HepG2 (cell line): ENCODE measurements at regions not wholly inside any gene's neighbourhood (a gene's known extent, or its start where the extent isn't known, plus 50 kb on each side); places are given as distances from the start of the nearest gene placed in this dataset.

ENCODE experiments used
- ATAC-seq: fragments of 200-7000 bp; cut with Tn5 transposase; 3 replicates; pipeline ENCODE4 v1.9.1; 2020; ENCODE audit warnings: mild to moderate bottlenecking, moderate library complexity
- BruUV-seq: library from RNA; stranded (reverse); fragments of 400-500 nt; replicated peaks from 2 replicates; lab custom pipeline; 2021; lab: Mats Ljungman, UMichigan
- CTCF ChIA-PET: fragments of 300-600 bp; formaldehyde crosslinking; extraction: SDS; loops from one replicate; lab custom pipeline; 2021; ENCODE audit warnings: low total read pairs, inconsistent platforms, low intra/inter-chr PET ratio; lab: Yijun Ruan, JAX
- POLR2A ChIA-PET: fragments of 350-600 bp; sonication (Branson Sonifier 250); formaldehyde crosslinking; loops from one replicate; lab custom pipeline; 2020; ENCODE audit warnings: antibody characterized with exemption, inconsistent platforms; lab: Yijun Ruan, JAX
- DNase-seq: peaks from one replicate; pipeline ENCODE4 v3.0.0-alpha.2; 2015; ENCODE audit warnings: low spot score
- FAIRE-seq: peaks from 3 replicates; lab custom pipeline; 2011; peaks lifted over from hg19 to GRCh38; lab: Jason Lieb, UNC
- H2AFZ ChIP-seq: one replicate; pipeline ENCODE4 v1.6.1; 2011; ENCODE audit warnings: low read length, inconsistent platforms
- H3K27ac ChIP-seq: fragments of 300-600 bp; 3 replicates; pipeline ENCODE4 v1.8.0; 2011; ENCODE audit warnings: mixed run types, mild to moderate bottlenecking, mixed read lengths, low read length, inconsistent platforms; ENCODE audit not compliant: insufficient read depth; ENCODE audit errors: extremely low read length
- H3K27me3 ChIP-seq, 2 experiments: fragments of 200-600 bp in 1 of 2; 2 replicates in 1 of 2; 3 replicates in 1 of 2; pipeline versions ENCODE4 v1.6.0 to v1.8.0; 2011; ENCODE audit warnings: low read length in 2 of 2, mild to moderate bottlenecking in 2 of 2, moderate library complexity in 2 of 2, inconsistent platforms in 1 of 2; ENCODE audit not compliant: insufficient read depth in 2 of 2, control insufficient read depth in 1 of 2
- H3K36me3 ChIP-seq, 2 experiments: fragments of 200-600 bp in 1 of 2; replicated peaks in 1 of 2; 2 replicates in 1 of 2; 3 replicates in 1 of 2; pipeline versions ENCODE4 v1.5.1 to v1.8.0; 2011; ENCODE audit warnings: low read length in 2 of 2, inconsistent platforms in 1 of 2; ENCODE audit not compliant: insufficient read depth in 2 of 2, control insufficient read depth in 1 of 2
- H3K4me1 ChIP-seq: 2 replicates; pipeline ENCODE4 v1.5.1; 2012; ENCODE audit warnings: low read length, inconsistent platforms; ENCODE audit not compliant: insufficient read depth
- H3K4me2 ChIP-seq: 2 replicates; pipeline ENCODE4 v1.6.0; 2011; ENCODE audit warnings: low read depth, low read length, inconsistent platforms
- H3K4me3 ChIP-seq, 3 experiments: fragments of 200-600 bp in 1 of 3; sonication (generic), shearing (Covaris generic) in 1 of 3; replicated peaks in 1 of 3; 2 replicates each; pipeline ENCODE4 v1.5.1; 2011 to 2016; ENCODE audit warnings: low read length in 3 of 3, inconsistent platforms in 2 of 3, low read depth in 2 of 3, mild to moderate bottlenecking in 2 of 3, control low read depth in 1 of 3, mixed read lengths in 1 of 3; ENCODE audit not compliant: insufficient read depth in 1 of 3
- H3K79me2 ChIP-seq: one replicate; pipeline ENCODE4 v1.6.1; 2011; ENCODE audit warnings: low read length, inconsistent platforms; ENCODE audit not compliant: insufficient read depth
- H3K9ac ChIP-seq: 2 replicates; pipeline ENCODE4 v1.6.0; 2011; ENCODE audit warnings: mild to moderate bottlenecking, low read depth, low read length, inconsistent platforms; ENCODE audit not compliant: insufficient read depth
- H3K9me3 ChIP-seq: 2 replicates; pipeline ENCODE4 v1.5.1; 2012; ENCODE audit warnings: mild to moderate bottlenecking, low read length
- H4K20me1 ChIP-seq: 2 replicates; pipeline ENCODE4 v1.6.0; 2011; ENCODE audit warnings: inconsistent platforms, mild to moderate bottlenecking, low read length, moderate library complexity; ENCODE audit not compliant: insufficient read depth
- MAFF ChIP-seq: IDR thresholded peaks from 2 replicates; pipeline ENCODE4 v1.6.1; 2011; ENCODE audit warnings: low read depth, low read length, improper control_type of control experiment
- MAFG ChIP-seq: sonication (generic); formaldehyde crosslinking; IDR thresholded peaks from 2 replicates; pipeline ENCODE4 v1.5.1; 2020; ENCODE audit warnings: mild to moderate bottlenecking, missing genetic modification reagents
- MAFK ChIP-seq, 2 experiments: IDR thresholded peaks in 1 of 2; conservative IDR thresholded peaks in 1 of 2; 2 replicates each; pipeline ENCODE4 v1.6.1; 2011; ENCODE audit warnings: improper control_type of control experiment in 2 of 2, low read length in 2 of 2
- SMC3 ChIP-seq: IDR thresholded peaks from 2 replicates; pipeline ENCODE4 v1.6.1; 2011; ENCODE audit warnings: low read length, improper control_type of control experiment
- STAG1 ChIP-seq: sonication (generic); formaldehyde crosslinking; IDR thresholded peaks from 2 replicates; pipeline ENCODE4 v1.4.0; 2020; ENCODE audit warnings: missing genetic modification reagents
- WIZ ChIP-seq: sonication (generic); formaldehyde crosslinking; IDR thresholded peaks from 2 replicates; pipeline ENCODE4 v1.5.1; 2020; ENCODE audit warnings: mild to moderate bottlenecking, missing genetic modification reagents
- XRCC5 ChIP-seq: fragments of 200-400 bp; formaldehyde crosslinking; optimal IDR thresholded peaks from 2 replicates; pipeline ENCODE3; 2017; ENCODE audit warnings: mild to moderate bottlenecking, low read length
- ZMYM4 ChIP-seq: sonication (generic); formaldehyde crosslinking; IDR thresholded peaks from 2 replicates; pipeline ENCODE4 v1.8.1; 2023; ENCODE audit warnings: mild to moderate bottlenecking, missing genetic modification reagents
- ZNF333 ChIP-seq: sonication (generic); formaldehyde crosslinking; IDR thresholded peaks from 2 replicates; pipeline ENCODE4 v1.4.0; 2020; ENCODE audit warnings: mild to moderate bottlenecking, missing genetic modification reagents, borderline replicate concordance
- ZNF335 ChIP-seq: sonication (generic); formaldehyde crosslinking; IDR thresholded peaks from 2 replicates; pipeline ENCODE4 v1.4.0; 2020; ENCODE audit warnings: missing genetic modification reagents
- ZNF343 ChIP-seq: sonication (generic); formaldehyde crosslinking; IDR thresholded peaks from 2 replicates; pipeline ENCODE4 v1.4.0; 2020; ENCODE audit warnings: mild to moderate bottlenecking, missing genetic modification reagents
- WGBS: methylation state at CpG from one replicate; pipeline ENCODE4 v1.1.6; 2017; ENCODE audit warnings: low lambda C conversion rate; 5-methylcytosine and 5-hydroxymethylcytosine counted together
- in situ Hi-C: cut with HindIII; loops from 2 replicates; pipeline ENCODE4 v1.10.0; 2017; ENCODE audit warnings: low pct_unique_long_range_greater_than_20kb; ENCODE audit not compliant: extremely low pct_ligation_motif_present
- intact Hi-C: fragments of 100-400 bp; cut with micrococcal nuclease; formaldehyde crosslinking; loops from one replicate; pipeline ENCODE4 v1.10.0; 2022; ENCODE audit not compliant: unreplicated experiment
- TF ChIP-seq, protein P1 (sequence below): IDR thresholded peaks from 2 replicates; pipeline ENCODE4 v1.4.0; 2020; ENCODE audit warnings: mild to moderate bottlenecking, missing genetic modification reagents
- TF ChIP-seq, protein P2 (sequence below): sonication (generic); formaldehyde crosslinking; IDR thresholded peaks from 2 replicates; pipeline ENCODE4 v1.5.0; 2020; ENCODE audit warnings: mild to moderate bottlenecking, missing genetic modification reagents, moderate library complexity

- TF ChIP-seq, protein P1, sequence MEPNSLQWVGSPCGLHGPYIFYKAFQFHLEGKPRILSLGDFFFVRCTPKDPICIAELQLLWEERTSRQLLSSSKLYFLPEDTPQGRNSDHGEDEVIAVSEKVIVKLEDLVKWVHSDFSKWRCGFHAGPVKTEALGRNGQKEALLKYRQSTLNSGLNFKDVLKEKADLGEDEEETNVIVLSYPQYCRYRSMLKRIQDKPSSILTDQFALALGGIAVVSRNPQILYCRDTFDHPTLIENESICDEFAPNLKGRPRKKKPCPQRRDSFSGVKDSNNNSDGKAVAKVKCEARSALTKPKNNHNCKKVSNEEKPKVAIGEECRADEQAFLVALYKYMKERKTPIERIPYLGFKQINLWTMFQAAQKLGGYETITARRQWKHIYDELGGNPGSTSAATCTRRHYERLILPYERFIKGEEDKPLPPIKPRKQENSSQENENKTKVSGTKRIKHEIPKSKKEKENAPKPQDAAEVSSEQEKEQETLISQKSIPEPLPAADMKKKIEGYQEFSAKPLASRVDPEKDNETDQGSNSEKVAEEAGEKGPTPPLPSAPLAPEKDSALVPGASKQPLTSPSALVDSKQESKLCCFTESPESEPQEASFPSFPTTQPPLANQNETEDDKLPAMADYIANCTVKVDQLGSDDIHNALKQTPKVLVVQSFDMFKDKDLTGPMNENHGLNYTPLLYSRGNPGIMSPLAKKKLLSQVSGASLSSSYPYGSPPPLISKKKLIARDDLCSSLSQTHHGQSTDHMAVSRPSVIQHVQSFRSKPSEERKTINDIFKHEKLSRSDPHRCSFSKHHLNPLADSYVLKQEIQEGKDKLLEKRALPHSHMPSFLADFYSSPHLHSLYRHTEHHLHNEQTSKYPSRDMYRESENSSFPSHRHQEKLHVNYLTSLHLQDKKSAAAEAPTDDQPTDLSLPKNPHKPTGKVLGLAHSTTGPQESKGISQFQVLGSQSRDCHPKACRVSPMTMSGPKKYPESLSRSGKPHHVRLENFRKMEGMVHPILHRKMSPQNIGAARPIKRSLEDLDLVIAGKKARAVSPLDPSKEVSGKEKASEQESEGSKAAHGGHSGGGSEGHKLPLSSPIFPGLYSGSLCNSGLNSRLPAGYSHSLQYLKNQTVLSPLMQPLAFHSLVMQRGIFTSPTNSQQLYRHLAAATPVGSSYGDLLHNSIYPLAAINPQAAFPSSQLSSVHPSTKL (CRISPR knock-in tag), result 0 out of 2 replicates have a peak, but pooled peaks have one; percentile 21
- 0 out of 2 replicates have a peak, but pooled peaks have one; percentile 40 for TF ChIP-seq ZMYM4 (CRISPR knock-in tag)
- TF ChIP-seq, all 625 proteins: peak for 20
Observed at GRCh38 chr6:18990059-18990978, 603.2 kb downstream of the RNF144B start (continued).

- ChIA-PET CTCF (interaction anchor here (0.9 to 1.3 kb wide), 2 partner anchors 855 to 1059 kb away, joined by 4 to 6 read pairs; no protein-coding TSS in a partner anchor), POLR2A (no interaction called here)
- Histone ChIP-seq H3K9me3 (no peaks in the 10 kb centered on the region), H3K4me2 (no peak overlapping the region), H3K9ac (no peak overlapping the region), H4K20me1 (no peaks in the 10 kb centered on the region), H3K36me3 (no peaks in the 10 kb centered on the region), H2AFZ (no peak overlapping the region), H3K4me1 (no peaks in the 10 kb centered on the region), H3K4me3 (no peak overlapping the region), H3K79me2 (no peaks in the 10 kb centered on the region), H3K27ac (no peak overlapping the region), H3K27me3 (no peaks in the 10 kb centered on the region)
- FAIRE-seq, result peak; percentile 34
- in situ Hi-C loops, result loop anchor here (10.0 kb wide), 2 partner anchors 877 to 1057 kb away; no protein-coding TSS in a partner anchor
- BruUV-seq, result no TSS peak
- intact Hi-C loops, result loop anchor here (1.0 to 10.0 kb wide), 3 partner anchors 854 to 1059 kb away; no protein-coding TSS in a partner anchor
- WGBS, result 0% methylated on average over 2 of the region's 2 CpGs
- ATAC-seq, result peak; percentile 100
- peak; percentile 58 for DNase-seq
- TF ChIP-seq, protein P2, sequence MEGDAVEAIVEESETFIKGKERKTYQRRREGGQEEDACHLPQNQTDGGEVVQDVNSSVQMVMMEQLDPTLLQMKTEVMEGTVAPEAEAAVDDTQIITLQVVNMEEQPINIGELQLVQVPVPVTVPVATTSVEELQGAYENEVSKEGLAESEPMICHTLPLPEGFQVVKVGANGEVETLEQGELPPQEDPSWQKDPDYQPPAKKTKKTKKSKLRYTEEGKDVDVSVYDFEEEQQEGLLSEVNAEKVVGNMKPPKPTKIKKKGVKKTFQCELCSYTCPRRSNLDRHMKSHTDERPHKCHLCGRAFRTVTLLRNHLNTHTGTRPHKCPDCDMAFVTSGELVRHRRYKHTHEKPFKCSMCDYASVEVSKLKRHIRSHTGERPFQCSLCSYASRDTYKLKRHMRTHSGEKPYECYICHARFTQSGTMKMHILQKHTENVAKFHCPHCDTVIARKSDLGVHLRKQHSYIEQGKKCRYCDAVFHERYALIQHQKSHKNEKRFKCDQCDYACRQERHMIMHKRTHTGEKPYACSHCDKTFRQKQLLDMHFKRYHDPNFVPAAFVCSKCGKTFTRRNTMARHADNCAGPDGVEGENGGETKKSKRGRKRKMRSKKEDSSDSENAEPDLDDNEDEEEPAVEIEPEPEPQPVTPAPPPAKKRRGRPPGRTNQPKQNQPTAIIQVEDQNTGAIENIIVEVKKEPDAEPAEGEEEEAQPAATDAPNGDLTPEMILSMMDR, result peak; percentile 75
- TF ChIP-seq STAG1 (CRISPR knock-in tag), result peak; percentile 55
- TF ChIP-seq XRCC5, result peak; percentile 24
- TF ChIP-seq MAFK (conservative IDR thresholded peaks at IDR 0.05 in 1 of 2, IDR thresholded peaks at IDR 0.05 in 1 of 2; ENCODE audit: low read length in 2 of 2), result peak; percentile 100
- no peak for TF ChIP-seq ZNF335 (CRISPR knock-in tag)
- TF ChIP-seq ZNF343 (CRISPR knock-in tag), result no peak
- TF ChIP-seq ZNF333, result no peak
- no peak for TF ChIP-seq WIZ (CRISPR knock-in tag)
- TF ChIP-seq MAFF, result peak; percentile 100
- peak; percentile 63 for TF ChIP-seq MAFG
- peak; percentile 71 for TF ChIP-seq SMC3
Observed at GRCh38 chr6:18997375-18997826, 610.3 kb downstream of the RNF144B start.
